GM10266 (cell line): ENCODE measurements at regions not wholly inside any gene's neighbourhood (a gene's known extent, or its start where the extent isn't known, plus 50 kb on each side); places are given as distances from the start of the nearest gene placed in this dataset.

Source experiments
- DNase-seq: peaks from one replicate; pipeline ENCODE4 v3.0.0; 2012; ENCODE audit errors: extremely low spot score
- TF ChIP-seq, protein P1 (sequence below): IDR thresholded peaks from 2 replicates; pipeline ENCODE4 v1.5.1; 2012; ENCODE audit warnings: mild to moderate bottlenecking, low read depth; ENCODE audit not compliant: control insufficient read depth, insufficient read depth; ENCODE audit errors: missing control alignments

DNA sequence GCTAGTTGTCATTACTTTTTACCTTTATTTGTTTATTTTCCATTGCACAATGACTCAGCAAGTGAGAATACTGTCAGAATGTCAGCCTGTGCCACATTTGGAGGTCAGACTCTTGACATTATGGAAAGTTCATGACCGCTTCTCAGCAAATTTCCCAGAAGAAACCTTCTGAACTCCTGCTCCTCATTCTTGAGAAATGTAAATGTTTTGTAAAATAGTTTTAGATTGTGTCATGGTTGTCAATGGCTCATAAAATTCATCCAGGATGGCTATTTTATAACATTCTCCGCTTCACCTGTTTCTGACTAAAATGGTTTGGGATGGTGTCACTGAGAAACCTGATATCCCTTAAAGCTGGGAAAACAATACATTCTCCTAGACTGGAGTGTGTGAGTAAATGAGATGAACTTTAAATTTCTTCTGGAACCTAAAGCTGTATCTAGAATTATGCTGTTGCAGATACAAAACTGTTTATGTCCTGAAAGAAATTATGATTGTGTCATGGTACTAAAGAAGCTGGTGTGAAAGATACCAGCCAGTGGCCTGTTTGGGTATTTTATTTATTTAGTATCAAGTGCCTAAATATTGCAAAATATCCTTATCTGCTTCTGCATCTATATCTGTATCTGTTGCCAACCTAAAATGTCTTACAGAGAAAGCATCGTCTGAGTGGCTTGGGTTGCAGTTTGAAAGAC lies 671.7 kb downstream of the GATA3 start:
- TF ChIP-seq, protein P1, sequence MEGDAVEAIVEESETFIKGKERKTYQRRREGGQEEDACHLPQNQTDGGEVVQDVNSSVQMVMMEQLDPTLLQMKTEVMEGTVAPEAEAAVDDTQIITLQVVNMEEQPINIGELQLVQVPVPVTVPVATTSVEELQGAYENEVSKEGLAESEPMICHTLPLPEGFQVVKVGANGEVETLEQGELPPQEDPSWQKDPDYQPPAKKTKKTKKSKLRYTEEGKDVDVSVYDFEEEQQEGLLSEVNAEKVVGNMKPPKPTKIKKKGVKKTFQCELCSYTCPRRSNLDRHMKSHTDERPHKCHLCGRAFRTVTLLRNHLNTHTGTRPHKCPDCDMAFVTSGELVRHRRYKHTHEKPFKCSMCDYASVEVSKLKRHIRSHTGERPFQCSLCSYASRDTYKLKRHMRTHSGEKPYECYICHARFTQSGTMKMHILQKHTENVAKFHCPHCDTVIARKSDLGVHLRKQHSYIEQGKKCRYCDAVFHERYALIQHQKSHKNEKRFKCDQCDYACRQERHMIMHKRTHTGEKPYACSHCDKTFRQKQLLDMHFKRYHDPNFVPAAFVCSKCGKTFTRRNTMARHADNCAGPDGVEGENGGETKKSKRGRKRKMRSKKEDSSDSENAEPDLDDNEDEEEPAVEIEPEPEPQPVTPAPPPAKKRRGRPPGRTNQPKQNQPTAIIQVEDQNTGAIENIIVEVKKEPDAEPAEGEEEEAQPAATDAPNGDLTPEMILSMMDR, result no peak
- no peak for DNase-seq

DNA sequence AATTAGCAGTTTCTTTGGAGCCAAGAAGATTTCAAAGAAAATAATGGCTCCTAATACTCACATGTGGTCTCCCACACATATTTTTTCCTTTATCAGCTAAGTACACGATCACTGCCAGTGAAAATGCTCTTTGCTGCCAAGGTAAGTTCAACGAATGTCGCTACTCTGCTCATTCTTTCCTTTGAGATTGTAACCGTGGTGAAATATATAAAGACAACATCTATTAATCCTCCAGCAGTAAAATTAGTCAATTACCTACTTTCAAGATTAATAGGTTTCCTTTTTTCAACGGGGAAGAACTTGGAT lies 672.2 kb downstream of the GATA3 start:
- DNase-seq, result no peak
- TF ChIP-seq, protein P1, result no peak

DNA sequence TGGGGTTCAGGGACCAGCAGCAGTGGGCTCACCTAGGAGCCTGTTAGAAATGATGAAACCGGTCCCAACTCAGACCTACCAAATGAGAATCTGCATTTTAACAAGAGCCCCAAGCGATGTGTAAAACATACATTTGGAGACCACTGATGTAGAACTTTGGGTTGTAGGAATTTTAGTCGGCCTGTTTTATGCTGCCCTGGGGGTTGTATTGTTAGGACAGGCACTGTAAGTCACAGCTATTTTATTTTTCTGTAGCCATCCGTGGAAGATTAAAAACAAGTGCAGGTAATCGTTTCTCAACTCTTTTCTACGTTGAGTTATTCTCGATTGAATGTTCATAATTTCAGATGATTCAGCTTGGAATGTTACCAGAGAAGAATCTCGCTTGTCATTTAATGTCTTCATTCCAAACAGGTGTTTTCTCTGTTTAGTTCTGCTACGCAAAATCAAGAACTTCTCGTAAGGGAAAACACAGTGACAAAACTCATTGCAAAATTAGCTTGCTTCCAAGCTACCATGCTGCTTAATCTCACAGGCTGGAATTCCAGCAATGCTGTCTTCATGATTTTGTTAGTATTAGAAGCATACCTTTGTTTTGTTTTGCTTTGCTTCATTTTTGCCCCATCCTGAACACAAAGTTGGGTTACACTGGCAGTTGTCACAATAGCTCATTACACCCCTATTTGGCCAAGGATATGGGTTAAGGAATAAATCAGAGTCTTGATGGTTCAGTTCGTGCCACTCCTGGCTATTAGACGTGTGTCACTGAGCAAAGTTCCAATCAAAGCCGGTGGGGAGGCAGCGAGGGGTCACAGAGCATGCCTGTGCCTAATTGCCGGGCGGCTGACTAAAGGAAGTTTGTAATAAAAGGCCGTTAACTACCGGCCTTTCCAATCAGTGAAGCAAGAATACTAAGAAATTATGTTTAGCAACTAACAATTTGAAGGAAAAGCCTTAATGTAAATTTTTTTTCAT lies 676.9 kb downstream of the GATA3 start:
- DNase-seq, result no peak
- TF ChIP-seq, protein P1, result no peak

DNA sequence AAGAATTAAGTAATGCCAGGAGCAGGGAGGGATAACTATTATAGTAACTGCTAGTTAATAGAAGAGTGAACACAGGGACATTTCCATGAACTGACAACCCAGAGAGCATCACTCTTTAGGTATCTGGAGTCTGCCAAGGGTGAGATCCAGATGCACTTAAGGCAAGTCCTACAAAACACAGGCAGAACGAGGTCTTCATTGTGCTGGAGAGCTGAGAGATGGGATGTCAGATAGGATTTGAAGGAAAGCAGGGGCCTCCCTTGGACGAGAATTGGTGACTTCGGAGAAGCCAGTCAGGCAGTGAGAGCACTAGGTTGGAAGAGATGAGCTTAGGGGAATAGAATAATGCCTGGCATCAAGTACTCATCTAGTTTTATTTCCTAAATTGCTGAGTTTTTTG lies 684.5 kb downstream of the GATA3 start:
- DNase-seq, result no peak
- TF ChIP-seq, protein P1, result no peak

DNA sequence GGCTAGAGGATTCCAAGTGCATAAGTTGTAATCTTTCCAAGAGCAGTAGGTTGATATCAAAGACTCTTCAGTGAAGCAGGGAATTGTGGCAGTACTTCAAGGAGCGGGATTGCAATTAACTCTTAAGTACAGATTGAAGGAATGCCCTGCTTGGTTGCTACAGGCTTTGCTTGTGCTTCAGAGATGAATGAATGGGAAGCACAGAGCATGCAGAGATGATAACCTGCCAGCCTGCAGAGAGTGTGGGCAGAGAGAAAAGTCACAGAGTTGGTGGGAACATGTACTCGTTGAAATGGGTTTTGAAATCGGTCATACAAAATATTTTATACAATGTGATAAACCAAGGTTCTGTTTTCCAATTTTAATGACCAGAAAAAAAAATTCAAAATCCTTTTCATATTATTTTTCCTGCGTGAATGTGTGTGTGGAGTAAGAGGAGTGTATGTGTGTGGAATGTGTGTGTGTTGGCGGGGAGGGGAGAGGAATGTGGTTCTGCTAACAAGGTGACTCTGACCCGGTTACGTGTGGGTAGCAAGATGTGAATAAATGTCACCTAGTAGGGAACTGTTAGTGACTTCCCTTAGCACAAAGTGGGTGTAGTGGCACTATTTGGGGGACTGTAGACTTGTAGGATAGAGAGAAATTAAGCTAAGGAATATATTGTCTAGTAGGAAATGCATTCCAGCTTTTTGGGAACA lies 697.8 kb downstream of the GATA3 start:
- DNase-seq, result no peak
- TF ChIP-seq, protein P1, result no peak

DNA sequence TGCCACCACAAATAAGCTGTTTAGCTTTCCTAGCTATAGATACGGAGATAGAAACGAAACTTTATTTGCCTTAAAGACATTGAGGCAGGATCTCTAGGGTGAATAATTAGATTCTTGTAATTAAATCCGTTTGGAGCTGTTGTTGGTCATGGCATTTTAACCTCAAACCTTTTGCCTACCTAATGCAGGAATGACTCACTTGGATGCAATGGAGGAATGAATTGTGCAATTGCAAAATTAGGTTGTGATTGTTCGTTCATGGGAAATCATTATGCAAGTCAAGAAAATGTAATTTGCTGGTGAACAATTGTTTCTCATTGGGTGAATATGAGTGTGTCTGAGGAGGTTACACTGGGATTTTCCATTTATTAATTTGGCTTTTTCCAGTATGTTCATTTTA lies 703.5 kb downstream of the GATA3 start:
- TF ChIP-seq, protein P1, result no peak
- DNase-seq, result no peak
